IMR-90 (cell line): ENCODE measurements at regions not wholly inside any gene's neighbourhood (a gene's known extent, or its start where the extent isn't known, plus 50 kb on each side); places are given as distances from the start of the nearest gene placed in this dataset.

ENCODE experiments used
- CTCF ChIP-seq: conservative IDR thresholded peaks from 2 replicates; pipeline ENCODE4 v1.5.1; 2012; ENCODE audit warnings: mild to moderate bottlenecking, low read depth, low read length, improper control_type of control experiment
- FOS ChIP-seq: fragments of 150-350 bp; IDR thresholded peaks from 2 replicates; pipeline ENCODE4 v1.6.1; 2016; ENCODE audit warnings: low read depth, low read length

GRCh38 chr6:77340331-77340730 is 123.0 kb downstream of the HTR1B start:
- TF ChIP-seq CTCF (no peak), FOS (no peak)
